ENCODE measurements at regions not wholly inside any gene's neighbourhood (a gene's known extent, or its start where the extent isn't known, plus 50 kb on each side); places are given as distances from the start of the nearest gene placed in this dataset.

- DNase-seq (ENCODE audit: low read depth, low spot score) (no peak), ATAC-seq (no peak)
- ChIA-PET POLR2A (no interaction called here), CTCF (no interaction called here)
- H3K27ac ChIP-seq (ENCODE audit: low read length): no peak overlapping the region
- no TSS peak for BruUV-seq (replicated peaks)
- no peak overlapping the region for H3K4me3 ChIP-seq (ENCODE audit: low read depth in 2 of 2, low read length in 2 of 2)
- TF ChIP-seq SIN3A (IDR thresholded peaks at IDR 0.05; ENCODE audit: borderline replicate concordance, insufficient read depth, low read depth, low read length) (no peak), CTCF (IDR thresholded peaks at IDR 0.05) (no peak), TCF7L2 (IDR thresholded peaks at IDR 0.05; ENCODE audit: low read depth, low read length) (no peak), POLR2AphosphoS5 (IDR thresholded peaks at IDR 0.05; ENCODE audit: low read depth, low read length) (no peak)
- TF ChIP-seq, protein P1, sequence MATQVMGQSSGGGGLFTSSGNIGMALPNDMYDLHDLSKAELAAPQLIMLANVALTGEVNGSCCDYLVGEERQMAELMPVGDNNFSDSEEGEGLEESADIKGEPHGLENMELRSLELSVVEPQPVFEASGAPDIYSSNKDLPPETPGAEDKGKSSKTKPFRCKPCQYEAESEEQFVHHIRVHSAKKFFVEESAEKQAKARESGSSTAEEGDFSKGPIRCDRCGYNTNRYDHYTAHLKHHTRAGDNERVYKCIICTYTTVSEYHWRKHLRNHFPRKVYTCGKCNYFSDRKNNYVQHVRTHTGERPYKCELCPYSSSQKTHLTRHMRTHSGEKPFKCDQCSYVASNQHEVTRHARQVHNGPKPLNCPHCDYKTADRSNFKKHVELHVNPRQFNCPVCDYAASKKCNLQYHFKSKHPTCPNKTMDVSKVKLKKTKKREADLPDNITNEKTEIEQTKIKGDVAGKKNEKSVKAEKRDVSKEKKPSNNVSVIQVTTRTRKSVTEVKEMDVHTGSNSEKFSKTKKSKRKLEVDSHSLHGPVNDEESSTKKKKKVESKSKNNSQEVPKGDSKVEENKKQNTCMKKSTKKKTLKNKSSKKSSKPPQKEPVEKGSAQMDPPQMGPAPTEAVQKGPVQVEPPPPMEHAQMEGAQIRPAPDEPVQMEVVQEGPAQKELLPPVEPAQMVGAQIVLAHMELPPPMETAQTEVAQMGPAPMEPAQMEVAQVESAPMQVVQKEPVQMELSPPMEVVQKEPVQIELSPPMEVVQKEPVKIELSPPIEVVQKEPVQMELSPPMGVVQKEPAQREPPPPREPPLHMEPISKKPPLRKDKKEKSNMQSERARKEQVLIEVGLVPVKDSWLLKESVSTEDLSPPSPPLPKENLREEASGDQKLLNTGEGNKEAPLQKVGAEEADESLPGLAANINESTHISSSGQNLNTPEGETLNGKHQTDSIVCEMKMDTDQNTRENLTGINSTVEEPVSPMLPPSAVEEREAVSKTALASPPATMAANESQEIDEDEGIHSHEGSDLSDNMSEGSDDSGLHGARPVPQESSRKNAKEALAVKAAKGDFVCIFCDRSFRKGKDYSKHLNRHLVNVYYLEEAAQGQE (IDR thresholded peaks at IDR 0.05; ENCODE audit: insufficient read depth in 1 of 2, low read depth in 2 of 2, low read length in 1 of 2): no peak
- H3K36me3 ChIP-seq (ENCODE audit: control insufficient read depth, insufficient read depth, low read length): no peaks in the 10 kb centered on the region
- intact Hi-C loops (cut with micrococcal nuclease; ENCODE audit: unreplicated experiment) (no loop called here), in situ Hi-C loops (cut with HindIII; ENCODE audit: low pct_unique_long_range_greater_than_20kb, low sequenced_read_pairs) (no loop called here)
- no peaks in the 10 kb centered on the region for H3K27me3 ChIP-seq (ENCODE audit: control insufficient read depth, insufficient read depth, low read length)
- no peaks in the 10 kb centered on the region for H3K4me1 ChIP-seq (ENCODE audit: control insufficient read depth, insufficient read depth, low read length)
- no peaks in the 10 kb centered on the region for H3K9me3 ChIP-seq (ENCODE audit: control insufficient read depth, insufficient read depth, low read depth, low read length)
Measured at GRCh38 chr13:22196777-22197176, 525.9 kb downstream of the FGF9 start.

- DNase-seq (ENCODE audit: low read depth, low spot score): no peak
- no peak overlapping the region for H3K27ac ChIP-seq (ENCODE audit: low read length)
- no TSS peak for BruUV-seq (replicated peaks)
- no peaks in the 10 kb centered on the region for H3K9me3 ChIP-seq (ENCODE audit: control insufficient read depth, insufficient read depth, low read depth, low read length)
- H3K36me3 ChIP-seq (ENCODE audit: control insufficient read depth, insufficient read depth, low read length): no peaks in the 10 kb centered on the region
- in situ Hi-C loops (cut with HindIII; ENCODE audit: low pct_unique_long_range_greater_than_20kb, low sequenced_read_pairs): no loop called here
- intact Hi-C loops (cut with micrococcal nuclease; ENCODE audit: unreplicated experiment): no loop called here
- ChIA-PET POLR2A (no interaction called here), CTCF (no interaction called here)
- no peak overlapping the region for H3K4me3 ChIP-seq (ENCODE audit: low read depth in 2 of 2, low read length in 2 of 2)
- TF ChIP-seq CTCF (IDR thresholded peaks at IDR 0.05): no peak
- ATAC-seq: no peak
- H3K4me1 ChIP-seq (ENCODE audit: control insufficient read depth, insufficient read depth, low read length): no peaks in the 10 kb centered on the region
- no peaks in the 10 kb centered on the region for H3K27me3 ChIP-seq (ENCODE audit: control insufficient read depth, insufficient read depth, low read length)
Measured at GRCh38 chr13:22198001-22198400, 527.1 kb downstream of the FGF9 start.
